ENCODE measurements at regions not wholly inside any gene's neighbourhood (a gene's known extent, or its start where the extent isn't known, plus 50 kb on each side); places are given as distances from the start of the nearest gene placed in this dataset.

- DNase-seq: no peak
Measured at GRCh38 chr9:97096793-97097192, 57.9 kb upstream of the CTSV start.

- DNase-seq: peak; percentile 7
Measured at GRCh38 chr9:97089361-97089760, 50.4 kb upstream of the CTSV start.

Measured in inflammatory macrophage (primary cell).